ENCODE measurements at regions not wholly inside any gene's neighbourhood (a gene's known extent, or its start where the extent isn't known, plus 50 kb on each side); places are given as distances from the start of the nearest gene placed in this dataset.

GRCh38 chrX:142052238-142052637 lies 148.5 kb downstream of the MAGEC1 start:
- no peak for TF ChIP-seq EZH2 (IDR thresholded peaks at IDR 0.05; ENCODE audit: borderline replicate concordance, low read depth, low read length, poor library complexity, severe bottlenecking)
- TF ChIP-seq, protein P1, sequence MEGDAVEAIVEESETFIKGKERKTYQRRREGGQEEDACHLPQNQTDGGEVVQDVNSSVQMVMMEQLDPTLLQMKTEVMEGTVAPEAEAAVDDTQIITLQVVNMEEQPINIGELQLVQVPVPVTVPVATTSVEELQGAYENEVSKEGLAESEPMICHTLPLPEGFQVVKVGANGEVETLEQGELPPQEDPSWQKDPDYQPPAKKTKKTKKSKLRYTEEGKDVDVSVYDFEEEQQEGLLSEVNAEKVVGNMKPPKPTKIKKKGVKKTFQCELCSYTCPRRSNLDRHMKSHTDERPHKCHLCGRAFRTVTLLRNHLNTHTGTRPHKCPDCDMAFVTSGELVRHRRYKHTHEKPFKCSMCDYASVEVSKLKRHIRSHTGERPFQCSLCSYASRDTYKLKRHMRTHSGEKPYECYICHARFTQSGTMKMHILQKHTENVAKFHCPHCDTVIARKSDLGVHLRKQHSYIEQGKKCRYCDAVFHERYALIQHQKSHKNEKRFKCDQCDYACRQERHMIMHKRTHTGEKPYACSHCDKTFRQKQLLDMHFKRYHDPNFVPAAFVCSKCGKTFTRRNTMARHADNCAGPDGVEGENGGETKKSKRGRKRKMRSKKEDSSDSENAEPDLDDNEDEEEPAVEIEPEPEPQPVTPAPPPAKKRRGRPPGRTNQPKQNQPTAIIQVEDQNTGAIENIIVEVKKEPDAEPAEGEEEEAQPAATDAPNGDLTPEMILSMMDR (conservative IDR thresholded peaks at IDR 0.05; ENCODE audit: low read depth, low read length) = no peak

Measured in A673 (cell line).